ENCODE measurements at regions not wholly inside any gene's neighbourhood (a gene's known extent, or its start where the extent isn't known, plus 50 kb on each side); places are given as distances from the start of the nearest gene placed in this dataset.

GRCh38 chr6:164417537-164418261 lies 891.7 kb downstream of the C6orf118 start:
- peaks cover 5% of the 10 kb centered on the region for H3K9me3 ChIP-seq (ENCODE audit: low read length)
- H3K79me2 ChIP-seq (replicated peaks; ENCODE audit: insufficient read depth, low read length) = no peaks in the 10 kb centered on the region
- no peaks in the 10 kb centered on the region for H4K20me1 ChIP-seq (ENCODE audit: insufficient read depth)
- H3K27me3 ChIP-seq (ENCODE audit: insufficient read depth, low read depth, low read length) = no peaks in the 10 kb centered on the region
- H3K9ac ChIP-seq (ENCODE audit: low read length) = no peak overlapping the region
- H3K27ac ChIP-seq (ENCODE audit: low read length) = no peak overlapping the region
- TF ChIP-seq RAD21 (conservative IDR thresholded peaks at IDR 0.05) = no peak
- peak; percentile 19 for TF ChIP-seq CTCF (IDR thresholded peaks at IDR 0.05; ENCODE audit: poor library complexity, severe bottlenecking)
- H3F3A ChIP-seq (ENCODE audit: insufficient read depth, low read length, poor library complexity, severe bottlenecking) = no peaks in the 10 kb centered on the region
- no peaks in the 10 kb centered on the region for H3K36me3 ChIP-seq (ENCODE audit: insufficient read depth, low read length)
- H3K9me2 ChIP-seq (ENCODE audit: insufficient read depth, low read length) = no peaks in the 10 kb centered on the region
- no peak overlapping the region for H3K4me3 ChIP-seq (ENCODE audit: low read length)
- no peak overlapping the region for H3K4me2 ChIP-seq (ENCODE audit: low read length)
- H2AFZ ChIP-seq (ENCODE audit: low read depth, low read length) = no peak overlapping the region

DNA sequence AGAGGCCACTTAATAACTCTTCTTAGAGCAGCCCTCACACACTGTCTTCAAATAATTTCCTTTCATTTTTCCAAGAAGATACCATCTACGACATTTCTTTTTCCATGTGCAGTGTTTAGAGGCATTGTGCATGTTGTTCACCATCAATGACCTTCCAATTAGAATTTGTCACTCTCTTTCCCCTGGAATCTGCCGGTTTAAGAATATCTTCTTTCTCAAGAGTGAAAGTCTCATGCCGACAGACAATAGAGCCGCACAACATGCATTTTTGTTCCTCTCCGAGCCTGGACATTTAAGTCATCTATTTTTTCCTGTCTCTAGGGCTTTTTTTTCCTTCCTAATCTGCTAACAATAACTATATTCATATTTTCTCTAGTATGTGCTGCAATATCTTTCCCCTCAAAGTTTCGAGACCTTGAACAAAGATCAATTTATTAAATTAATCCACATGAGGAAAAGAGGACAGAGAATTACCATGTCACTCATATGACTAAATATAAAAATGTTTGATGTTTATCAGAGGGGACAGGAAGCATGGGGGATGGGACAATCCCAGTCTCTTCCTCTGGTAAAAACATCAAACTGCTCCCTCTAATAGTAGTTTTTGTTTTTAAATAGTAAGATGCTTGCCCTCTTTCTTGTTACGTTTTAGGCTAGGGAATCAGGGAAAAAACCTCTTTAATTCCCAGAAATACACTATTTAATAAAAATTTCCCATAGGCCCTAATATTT lies 893.4 kb downstream of the C6orf118 start:
- Histone ChIP-seq H3K9me3 (ENCODE audit: low read length) (no peaks in the 10 kb centered on the region), H3K79me2 (replicated peaks; ENCODE audit: insufficient read depth, low read length) (no peaks in the 10 kb centered on the region), H3K27ac (ENCODE audit: low read length) (no peak overlapping the region), H3K4me2 (ENCODE audit: low read length) (no peak overlapping the region), H3K36me3 (ENCODE audit: insufficient read depth, low read length) (no peaks in the 10 kb centered on the region), H3F3A (ENCODE audit: insufficient read depth, low read length, poor library complexity, severe bottlenecking) (no peaks in the 10 kb centered on the region), H4K20me1 (ENCODE audit: insufficient read depth) (no peaks in the 10 kb centered on the region), H2AFZ (ENCODE audit: low read depth, low read length) (no peak overlapping the region), H3K27me3 (ENCODE audit: insufficient read depth, low read depth, low read length) (no peaks in the 10 kb centered on the region), H3K9ac (ENCODE audit: low read length) (no peak overlapping the region), H3K4me3 (ENCODE audit: low read length) (no peak overlapping the region), H3K9me2 (ENCODE audit: insufficient read depth, low read length) (no peaks in the 10 kb centered on the region)
- TF ChIP-seq MXI1 (conservative IDR thresholded peaks at IDR 0.05; ENCODE audit: poor library complexity, severe bottlenecking) = no peak
- TF ChIP-seq RAD21 (conservative IDR thresholded peaks at IDR 0.05) = no peak
- TF ChIP-seq EP300 (conservative IDR thresholded peaks at IDR 0.05; ENCODE audit: poor library complexity, severe bottlenecking) = no peak
- TF ChIP-seq EZH2 (IDR thresholded peaks at IDR 0.05; ENCODE audit: borderline replicate concordance, insufficient read depth, low read length, poor library complexity, severe bottlenecking) = no peak
- no peak for TF ChIP-seq SMC3 (conservative IDR thresholded peaks at IDR 0.05; ENCODE audit: poor library complexity)
- TF ChIP-seq TAF1 (IDR thresholded peaks at IDR 0.05; ENCODE audit: low read depth) = no peak

- H3K4me3 ChIP-seq (ENCODE audit: low read length) = no peak overlapping the region
- H2AFZ ChIP-seq (ENCODE audit: low read depth, low read length) = no peak overlapping the region
- no peak overlapping the region for H3K9ac ChIP-seq (ENCODE audit: low read length)
- H3K4me2 ChIP-seq (ENCODE audit: low read length) = no peak overlapping the region
- H3K36me3 ChIP-seq (ENCODE audit: insufficient read depth, low read length) = no peaks in the 10 kb centered on the region
- no peaks in the 10 kb centered on the region for H3F3A ChIP-seq (ENCODE audit: insufficient read depth, low read length, poor library complexity, severe bottlenecking)
- no peak for TF ChIP-seq CTCF (IDR thresholded peaks at IDR 0.05; ENCODE audit: poor library complexity, severe bottlenecking)
- no peak for TF ChIP-seq MXI1 (conservative IDR thresholded peaks at IDR 0.05; ENCODE audit: poor library complexity, severe bottlenecking)
- no peak for TF ChIP-seq EP300 (conservative IDR thresholded peaks at IDR 0.05; ENCODE audit: poor library complexity, severe bottlenecking)
- TF ChIP-seq EZH2 (IDR thresholded peaks at IDR 0.05; ENCODE audit: borderline replicate concordance, insufficient read depth, low read length, poor library complexity, severe bottlenecking) = no peak
- no peak for TF ChIP-seq RAD21 (conservative IDR thresholded peaks at IDR 0.05)
- TF ChIP-seq TAF1 (IDR thresholded peaks at IDR 0.05; ENCODE audit: low read depth) = no peak
- TF ChIP-seq POLR2AphosphoS5 (IDR thresholded peaks at IDR 0.05) = no peak
- TF ChIP-seq, protein P1, sequence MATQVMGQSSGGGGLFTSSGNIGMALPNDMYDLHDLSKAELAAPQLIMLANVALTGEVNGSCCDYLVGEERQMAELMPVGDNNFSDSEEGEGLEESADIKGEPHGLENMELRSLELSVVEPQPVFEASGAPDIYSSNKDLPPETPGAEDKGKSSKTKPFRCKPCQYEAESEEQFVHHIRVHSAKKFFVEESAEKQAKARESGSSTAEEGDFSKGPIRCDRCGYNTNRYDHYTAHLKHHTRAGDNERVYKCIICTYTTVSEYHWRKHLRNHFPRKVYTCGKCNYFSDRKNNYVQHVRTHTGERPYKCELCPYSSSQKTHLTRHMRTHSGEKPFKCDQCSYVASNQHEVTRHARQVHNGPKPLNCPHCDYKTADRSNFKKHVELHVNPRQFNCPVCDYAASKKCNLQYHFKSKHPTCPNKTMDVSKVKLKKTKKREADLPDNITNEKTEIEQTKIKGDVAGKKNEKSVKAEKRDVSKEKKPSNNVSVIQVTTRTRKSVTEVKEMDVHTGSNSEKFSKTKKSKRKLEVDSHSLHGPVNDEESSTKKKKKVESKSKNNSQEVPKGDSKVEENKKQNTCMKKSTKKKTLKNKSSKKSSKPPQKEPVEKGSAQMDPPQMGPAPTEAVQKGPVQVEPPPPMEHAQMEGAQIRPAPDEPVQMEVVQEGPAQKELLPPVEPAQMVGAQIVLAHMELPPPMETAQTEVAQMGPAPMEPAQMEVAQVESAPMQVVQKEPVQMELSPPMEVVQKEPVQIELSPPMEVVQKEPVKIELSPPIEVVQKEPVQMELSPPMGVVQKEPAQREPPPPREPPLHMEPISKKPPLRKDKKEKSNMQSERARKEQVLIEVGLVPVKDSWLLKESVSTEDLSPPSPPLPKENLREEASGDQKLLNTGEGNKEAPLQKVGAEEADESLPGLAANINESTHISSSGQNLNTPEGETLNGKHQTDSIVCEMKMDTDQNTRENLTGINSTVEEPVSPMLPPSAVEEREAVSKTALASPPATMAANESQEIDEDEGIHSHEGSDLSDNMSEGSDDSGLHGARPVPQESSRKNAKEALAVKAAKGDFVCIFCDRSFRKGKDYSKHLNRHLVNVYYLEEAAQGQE (IDR thresholded peaks at IDR 0.05; ENCODE audit: borderline replicate concordance) = no peak
- no peak for TF ChIP-seq SMC3 (conservative IDR thresholded peaks at IDR 0.05; ENCODE audit: poor library complexity)
- H4K20me1 ChIP-seq (ENCODE audit: insufficient read depth) = no peaks in the 10 kb centered on the region
- no peaks in the 10 kb centered on the region for H3K9me3 ChIP-seq (ENCODE audit: low read length)
- H3K27me3 ChIP-seq (ENCODE audit: insufficient read depth, low read depth, low read length) = no peaks in the 10 kb centered on the region
- no peaks in the 10 kb centered on the region for H3K79me2 ChIP-seq (replicated peaks; ENCODE audit: insufficient read depth, low read length)
- H3K9me2 ChIP-seq (ENCODE audit: insufficient read depth, low read length) = no peaks in the 10 kb centered on the region
- H3K27ac ChIP-seq (ENCODE audit: low read length) = no peak overlapping the region
Measured at GRCh38 chr6:164414695-164415094, 894.7 kb downstream of the C6orf118 start.

Measured in neural cell (in vitro differentiated cells).